NCI-H2196 (cell line): ENCODE measurements at regions not wholly inside any gene's neighbourhood (a gene's known extent, or its start where the extent isn't known, plus 50 kb on each side); places are given as distances from the start of the nearest gene placed in this dataset.
"Not testable (repeated sequence)": the region's sequence is repeated elsewhere in the genome, so short reads cannot be mapped to it uniquely, and the experiment has no call there.

Source experiments
- DNase-seq: peaks from one replicate; lab custom pipeline; 2025; ENCODE audit not compliant: unreplicated experiment; lab: John Stamatoyannopoulos, UW

DNA sequence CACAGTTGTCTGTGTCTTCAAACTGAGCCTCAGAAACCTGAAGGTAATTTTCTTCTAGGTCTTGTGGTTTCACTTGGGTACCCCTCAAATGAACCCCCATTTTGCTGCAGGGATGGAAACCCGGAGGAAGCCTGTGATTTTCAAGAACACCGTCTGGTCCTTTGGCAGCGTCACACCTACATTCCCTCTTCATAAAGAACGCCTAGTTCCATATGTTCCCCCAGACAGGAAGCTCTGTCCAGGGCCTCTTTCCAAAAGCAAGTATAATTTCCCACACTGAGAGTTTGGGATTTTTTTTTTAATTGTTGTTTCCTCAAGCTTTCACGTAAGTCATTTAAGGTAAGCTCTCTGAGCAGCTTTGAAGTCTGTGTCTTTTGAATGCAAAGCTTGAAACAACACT lies 515.0 kb downstream of the TMEM114 start:
- no peak for DNase-seq

DNA sequence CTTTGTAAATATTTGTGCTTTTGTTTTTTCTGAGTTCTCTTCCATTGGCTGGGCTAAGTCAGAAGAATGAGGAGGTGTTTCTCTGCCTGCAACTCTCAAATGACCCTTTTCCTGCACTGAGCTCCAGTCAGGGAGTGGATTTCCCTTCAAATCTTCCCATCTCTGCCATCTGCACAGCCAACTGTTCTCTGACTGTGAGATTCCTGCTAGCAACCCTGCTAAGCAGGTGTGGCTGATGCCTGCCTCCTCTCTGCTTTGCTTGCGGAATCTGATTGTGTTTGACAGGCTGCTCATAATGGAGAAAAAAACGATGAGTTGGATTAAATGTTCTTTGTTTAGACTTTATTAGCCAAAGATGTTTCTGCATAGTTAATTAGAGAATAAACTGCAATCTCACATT lies 519.8 kb downstream of the TMEM114 start:
- DNase-seq: no peak

DNA sequence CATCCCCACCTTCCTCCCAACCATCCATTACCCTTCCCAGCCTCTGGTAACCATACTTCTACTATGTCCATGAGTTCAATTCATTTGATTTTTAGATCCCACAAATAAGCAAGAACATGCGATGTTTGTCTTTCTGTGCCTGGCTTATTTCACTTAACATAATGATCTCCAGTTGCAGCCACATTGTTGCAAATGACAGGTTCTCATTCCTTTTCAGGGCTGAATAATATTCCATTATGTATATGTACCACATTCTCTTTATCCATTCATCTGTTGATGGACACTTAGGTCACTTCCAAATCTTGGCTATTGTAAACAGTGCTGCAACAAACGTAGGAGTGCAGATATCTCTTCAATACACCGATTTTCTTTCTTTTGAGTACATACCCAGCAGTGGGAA lies 522.1 kb downstream of the TMEM114 start:
- DNase-seq: not testable (repeated sequence)

DNA sequence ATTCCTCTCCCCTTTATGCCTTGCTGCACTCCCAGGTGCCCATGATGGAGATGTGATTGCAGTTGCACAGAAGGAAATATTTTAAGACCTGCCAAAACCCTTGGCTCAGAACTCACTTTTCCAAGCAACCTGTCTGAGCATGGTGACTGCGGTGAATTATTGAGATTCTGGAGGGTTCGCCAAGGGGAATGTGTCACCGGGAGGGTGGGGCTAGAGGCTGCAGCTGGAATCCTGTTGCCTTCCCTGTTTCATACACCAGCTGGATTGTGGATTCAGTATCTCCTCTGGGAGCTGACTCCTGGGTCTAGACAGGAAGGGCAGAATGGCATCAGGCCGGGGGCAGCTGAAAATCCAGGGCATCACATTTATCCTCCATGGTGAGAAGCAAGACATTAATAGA lies 527.2 kb downstream of the TMEM114 start:
- no peak for DNase-seq

DNA sequence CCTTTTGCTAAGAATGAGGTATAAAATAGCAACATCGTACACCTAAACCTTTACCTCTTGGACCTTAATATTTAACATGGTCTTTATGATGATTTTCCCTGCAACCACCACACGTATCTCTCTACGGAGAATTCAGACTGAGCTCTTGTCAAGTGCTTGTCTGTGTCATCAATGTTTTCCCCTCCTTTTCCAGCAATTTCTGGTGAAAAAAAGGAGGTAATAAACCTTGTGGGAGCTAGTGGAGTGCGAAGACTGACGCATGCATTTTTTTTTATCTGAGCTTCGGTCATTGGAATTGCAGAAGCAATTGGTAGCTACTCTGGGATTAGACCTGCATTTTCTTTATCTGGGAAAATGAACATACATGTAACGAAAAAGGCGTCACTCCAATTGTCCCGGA lies 527.6 kb downstream of the TMEM114 start:
- DNase-seq: no peak

DNA sequence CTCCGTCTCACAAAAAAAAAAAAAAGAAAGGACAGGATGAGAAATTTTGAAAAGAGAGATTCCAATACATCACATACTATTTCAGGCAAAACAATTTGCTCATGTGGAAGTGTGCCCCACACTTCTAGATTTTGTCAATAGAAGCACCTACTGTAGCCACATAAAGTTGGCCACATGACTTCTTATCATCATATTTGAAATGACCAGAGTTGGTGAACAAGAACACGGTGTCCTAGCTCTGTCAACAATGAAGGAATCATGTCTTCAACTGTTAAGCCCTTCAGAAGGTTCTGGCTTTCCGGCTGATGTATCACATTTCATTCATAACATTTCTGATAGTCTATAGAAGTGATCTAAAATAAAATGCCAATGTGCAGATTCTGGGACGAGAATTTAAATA lies 534.5 kb downstream of the TMEM114 start:
- DNase-seq: no peak

DNA sequence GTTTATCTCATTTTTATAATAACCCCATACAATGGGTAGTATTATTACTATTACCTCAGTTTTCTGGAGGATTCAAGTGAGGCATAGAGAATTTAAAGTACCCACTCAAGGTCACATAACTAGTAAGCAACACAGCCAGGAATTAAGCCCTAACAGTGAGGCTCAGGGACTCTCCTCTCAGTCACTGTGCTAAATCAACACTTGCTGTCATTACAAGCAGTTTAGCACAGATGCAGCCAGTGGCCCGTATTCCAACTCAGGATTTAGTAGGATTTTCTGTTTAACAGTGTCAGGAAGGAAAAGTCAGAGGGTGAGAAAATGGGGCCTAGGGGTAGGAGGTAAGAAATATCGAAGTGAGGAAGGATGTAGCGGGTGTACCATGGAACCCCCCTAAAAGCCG lies 536.9 kb downstream of the TMEM114 start:
- DNase-seq: no peak

DNA sequence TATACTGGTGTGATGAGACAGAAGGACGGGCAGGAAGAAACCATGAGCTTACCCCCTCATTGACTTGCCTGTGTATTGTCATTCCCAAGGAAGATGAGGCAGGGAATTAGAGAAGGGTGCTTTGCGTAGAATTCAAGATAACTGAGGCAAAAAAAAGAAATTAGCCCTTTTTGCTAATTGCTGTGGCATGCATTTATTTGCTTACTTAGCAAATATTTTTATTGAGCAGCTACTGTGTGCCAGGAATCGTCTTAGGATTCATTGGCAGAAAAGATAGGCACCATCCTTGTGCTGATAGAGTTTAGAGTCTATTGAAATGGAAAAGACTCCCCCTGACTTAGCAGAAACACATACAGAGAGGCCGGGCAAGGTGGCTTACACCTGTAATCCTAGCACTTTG lies 541.9 kb downstream of the TMEM114 start:
- DNase-seq: no peak

DNA sequence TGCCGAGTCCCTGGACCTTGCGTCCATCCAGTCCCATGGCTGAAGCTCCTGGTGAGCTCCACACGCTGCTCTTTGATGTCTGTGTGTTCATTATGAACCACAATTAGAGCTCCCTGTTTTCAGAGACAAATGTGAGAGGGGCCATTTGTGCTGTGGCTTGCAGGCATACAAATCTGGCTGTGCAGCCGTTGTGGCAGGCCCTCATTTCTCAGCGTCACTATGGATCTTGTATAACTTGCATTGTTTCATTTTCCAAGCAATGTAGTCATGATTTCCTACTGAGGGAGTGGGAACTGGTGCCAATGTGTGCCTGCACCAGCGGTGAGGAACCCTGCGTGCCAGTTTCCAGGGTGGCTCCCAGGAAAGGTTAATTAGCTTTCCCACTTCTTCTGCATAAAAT lies 542.6 kb downstream of the TMEM114 start:
- DNase-seq: no peak

DNA sequence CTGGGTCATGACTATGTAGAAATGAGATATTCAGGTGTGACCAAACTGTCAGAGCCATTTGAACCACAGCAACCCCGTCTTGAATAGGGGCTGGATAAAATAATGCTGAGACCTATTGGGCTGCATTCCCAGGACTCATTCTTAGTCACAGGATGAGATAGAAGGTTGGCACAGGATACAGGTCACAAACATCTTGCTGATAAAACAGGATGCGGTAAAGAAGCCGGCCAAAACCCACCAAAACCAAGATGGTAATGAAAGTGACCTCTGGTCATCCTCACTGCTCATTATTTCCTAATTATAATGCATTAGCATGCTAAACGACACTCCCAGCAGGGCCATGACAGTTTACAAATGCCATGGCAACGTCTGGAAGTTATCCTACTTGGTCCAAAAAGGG lies 545.5 kb downstream of the TMEM114 start:
- no peak for DNase-seq

DNA sequence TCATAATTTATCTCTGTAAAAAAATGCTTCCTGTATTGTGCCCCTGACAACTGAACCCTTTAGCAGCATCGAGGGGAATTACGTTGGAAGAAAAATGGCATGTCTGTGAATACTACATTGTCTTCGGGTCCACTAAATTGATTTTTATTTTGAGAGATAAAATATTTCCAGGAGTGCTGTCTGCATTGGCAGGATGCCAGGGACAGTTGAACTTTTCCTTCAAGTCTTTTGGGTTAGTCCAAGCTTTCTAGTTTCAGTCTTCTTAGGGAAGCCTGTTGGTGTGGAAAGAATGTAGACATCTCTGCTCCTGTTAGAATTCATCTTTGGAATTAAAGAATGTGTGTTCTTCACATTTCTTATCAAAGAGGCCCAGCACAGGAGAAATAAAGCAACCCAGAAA lies 557.9 kb downstream of the TMEM114 start:
- no peak for DNase-seq

DNA sequence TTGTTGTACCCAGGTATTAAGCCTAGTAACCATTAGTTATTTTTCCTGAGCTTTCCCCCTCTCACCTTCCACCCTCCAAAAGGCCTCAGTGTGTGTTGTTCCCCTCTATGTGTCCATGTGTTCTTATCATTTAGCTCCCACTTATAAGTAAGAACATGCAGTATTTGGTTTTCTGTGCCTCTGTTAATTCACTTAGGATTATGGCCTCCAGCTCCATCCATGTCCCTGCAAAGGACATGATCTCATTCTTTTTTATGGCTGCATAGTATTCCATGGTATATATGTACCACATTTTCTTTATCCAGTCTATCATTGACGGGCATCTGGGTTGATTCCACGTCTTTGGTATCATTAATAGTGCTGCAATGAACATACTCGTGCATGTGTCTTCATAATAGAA lies 560.3 kb downstream of the TMEM114 start:
- DNase-seq: not testable (repeated sequence)

DNA sequence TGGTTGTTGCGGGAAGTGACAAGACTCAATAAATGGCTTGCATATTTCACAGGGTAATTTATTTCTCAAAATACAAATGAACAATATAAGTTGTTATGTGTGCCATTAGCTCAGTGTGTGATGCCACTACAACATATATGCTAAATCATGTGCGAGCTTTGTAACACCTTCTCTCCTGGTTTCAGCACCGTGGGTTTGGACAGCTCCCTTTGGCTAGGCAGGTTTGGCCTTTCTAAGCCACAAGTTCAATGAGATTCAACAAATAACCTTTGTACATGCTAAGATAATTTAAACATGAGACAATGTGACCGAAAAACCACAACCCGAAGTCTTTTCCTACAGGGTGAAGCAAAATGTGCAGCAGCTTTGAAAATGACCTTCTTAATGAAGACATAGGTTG lies 563.9 kb downstream of the TMEM114 start:
- DNase-seq: no peak

DNA sequence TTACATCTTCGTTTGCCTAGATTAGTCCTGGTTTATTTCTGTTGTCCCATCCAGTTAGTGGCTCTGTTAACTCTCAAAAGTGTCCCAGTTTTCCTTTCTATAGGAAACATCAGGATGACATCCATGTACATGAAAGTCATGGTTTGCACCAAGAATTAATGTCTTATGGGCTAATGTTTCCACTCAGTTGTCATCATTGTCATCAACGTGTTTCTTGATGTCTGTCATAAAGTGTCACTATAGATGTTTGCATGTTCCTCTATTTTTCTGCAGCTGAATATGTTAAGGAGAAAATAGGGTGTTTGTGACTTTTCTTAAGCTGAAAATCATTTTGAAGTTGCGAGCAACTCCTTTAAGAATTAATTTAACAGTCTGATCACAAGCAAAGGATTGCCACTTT lies 567.0 kb downstream of the TMEM114 start:
- no peak for DNase-seq

DNA sequence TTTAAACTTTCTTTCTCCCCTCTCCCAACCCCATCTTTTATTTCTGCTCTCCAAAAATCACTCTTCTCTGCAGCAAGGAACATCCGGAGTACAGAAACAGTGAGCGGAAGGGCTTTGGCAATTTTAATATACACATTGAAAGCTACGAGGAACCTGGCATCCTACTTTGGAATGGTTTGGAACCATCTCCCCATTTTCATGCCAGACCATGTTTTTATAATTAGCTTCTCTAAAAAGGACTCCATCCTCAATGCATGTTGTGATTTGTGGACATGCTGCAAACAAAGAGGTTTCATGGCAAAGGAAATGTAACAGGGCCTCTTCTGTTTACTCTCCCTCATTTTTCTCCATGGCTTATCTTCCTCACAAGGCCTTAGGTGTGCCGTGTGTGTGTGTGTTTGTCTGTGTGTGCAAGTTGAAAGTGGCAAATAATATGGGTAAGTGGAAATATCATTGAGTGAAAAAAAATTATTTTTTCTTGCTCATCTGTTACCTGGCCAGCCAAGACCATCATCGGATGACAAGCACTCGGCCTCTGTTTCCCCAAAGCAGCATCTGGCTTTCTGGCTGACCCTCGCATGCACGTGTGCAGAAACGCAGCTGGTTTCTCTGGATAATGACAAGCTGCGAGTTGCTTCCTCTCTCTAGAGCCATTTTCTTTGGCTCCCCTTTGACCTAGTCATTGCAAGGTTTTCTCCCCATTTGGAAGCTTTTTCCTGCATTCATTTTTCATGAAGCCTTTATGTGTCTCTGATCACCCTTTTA lies 585.0 kb downstream of the TMEM114 start:
- no peak for DNase-seq

DNA sequence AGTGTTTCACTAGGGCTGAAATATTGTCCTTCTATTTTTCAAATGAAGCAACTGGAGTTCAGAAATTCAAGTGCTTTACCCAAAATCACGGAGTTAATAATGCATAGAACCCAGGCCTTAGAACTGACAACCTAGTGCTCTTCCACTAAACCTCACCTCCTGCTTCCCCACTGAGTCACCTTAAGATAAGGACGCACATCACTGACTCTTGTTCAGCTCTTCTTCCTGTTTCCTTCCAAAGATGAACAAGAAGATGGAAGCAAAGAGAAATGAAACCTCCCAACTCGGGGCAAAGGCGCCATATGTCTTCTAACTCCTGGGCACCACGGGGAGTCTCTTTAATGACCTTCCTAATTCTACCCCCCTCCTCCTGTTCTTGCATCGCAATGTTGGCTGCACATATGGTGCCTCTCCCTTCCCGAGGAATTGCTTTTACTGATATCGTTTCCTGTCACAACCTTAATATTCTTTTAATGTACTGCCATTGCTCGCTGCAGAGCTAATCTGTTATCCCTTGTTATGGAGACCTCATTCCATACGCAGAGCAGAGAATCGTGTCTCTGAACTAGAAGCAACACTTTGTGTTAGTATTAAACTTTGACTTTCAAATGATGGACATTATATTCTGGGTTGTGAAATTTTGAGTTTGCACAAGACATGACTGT lies 591.4 kb downstream of the TMEM114 start:
- DNase-seq: no peak

DNA sequence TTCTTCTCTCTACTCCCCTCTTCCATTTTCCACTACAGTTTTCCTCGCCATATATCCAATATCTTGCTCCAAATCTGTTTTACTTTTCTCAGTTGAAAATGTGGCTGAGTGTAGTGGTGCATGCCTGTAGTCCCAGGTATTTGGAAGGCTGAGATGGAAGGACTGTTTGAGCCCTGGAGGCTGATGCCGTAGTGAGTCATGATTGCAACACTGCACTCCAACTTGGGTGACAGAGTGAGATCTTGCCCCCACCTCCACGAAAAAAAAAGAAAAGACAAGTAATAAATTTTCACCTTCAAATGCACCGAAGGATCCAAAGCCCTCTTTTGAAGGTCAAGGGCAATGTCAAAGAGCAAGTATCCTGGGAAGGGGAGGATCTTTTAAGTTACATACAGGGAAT lies 592.3 kb downstream of the TMEM114 start:
- DNase-seq: no peak

DNA sequence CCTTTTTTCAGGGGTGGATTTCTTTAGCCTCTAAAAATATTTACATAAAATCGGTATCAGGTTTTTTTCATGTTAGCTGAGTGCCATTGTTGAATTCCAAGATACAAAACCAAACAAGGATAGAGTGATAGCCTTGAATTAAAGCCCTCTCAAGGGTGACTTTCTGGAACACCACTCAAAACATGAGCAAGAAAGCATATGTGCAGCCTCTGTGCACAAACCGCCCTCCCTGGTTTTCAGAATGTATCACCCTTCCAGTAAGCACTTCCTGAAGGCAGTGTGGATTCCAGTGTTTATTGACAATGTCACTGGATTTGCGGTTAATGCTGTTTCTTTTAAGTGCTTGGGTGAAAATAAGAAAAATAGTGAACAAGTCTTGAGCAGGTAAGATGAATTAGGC lies 597.7 kb downstream of the TMEM114 start:
- no peak for DNase-seq

DNA sequence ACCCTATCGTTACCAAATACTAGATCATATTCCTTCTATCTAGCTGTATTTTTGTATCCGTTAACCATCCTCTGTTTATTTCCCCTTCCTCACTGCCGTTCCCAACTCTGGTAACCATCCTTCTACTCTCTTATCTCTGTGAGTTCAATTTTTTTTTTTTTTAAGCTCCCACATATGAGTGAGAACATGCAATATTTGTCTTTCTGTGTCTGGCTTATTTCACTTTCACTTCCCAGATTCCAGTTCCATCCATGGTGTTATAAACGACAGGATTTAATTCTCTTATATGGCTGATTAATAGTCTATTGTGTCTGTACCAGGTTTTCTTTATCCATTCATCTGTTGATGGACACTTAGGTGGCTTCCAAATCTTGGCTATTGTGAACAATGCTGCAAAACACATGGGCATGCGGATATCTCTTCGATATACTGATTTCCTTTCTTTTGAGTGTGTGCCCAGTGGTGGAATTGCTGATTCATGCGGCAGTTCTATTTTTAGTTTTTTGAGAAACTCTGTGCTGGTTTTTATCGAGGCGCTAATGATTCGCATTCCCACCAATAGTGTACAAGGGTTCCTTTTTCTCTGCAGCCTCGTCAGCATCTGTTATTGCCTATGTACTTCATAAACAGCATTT lies 599.6 kb downstream of the TMEM114 start:
- DNase-seq: no peak

DNA sequence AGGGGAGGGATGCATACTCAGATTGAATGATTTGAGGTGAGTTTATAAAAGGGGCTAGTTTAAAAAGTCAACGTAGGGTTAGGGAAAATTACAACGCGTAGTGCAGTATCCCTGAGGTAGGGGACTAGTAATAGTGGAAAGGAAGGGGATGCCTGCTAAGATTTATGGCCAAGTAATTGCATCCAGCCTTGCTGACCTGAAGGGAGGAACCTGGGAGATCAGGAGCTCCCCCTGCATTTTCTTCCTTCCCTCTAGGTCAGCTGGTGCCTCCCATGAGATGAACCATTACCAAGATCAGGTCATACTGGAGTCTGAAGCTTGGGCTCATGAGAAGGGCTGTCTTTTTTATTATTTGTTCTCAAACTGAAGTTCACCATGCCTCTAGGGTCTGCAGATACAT lies 606.6 kb downstream of the TMEM114 start:
- no peak for DNase-seq

DNA sequence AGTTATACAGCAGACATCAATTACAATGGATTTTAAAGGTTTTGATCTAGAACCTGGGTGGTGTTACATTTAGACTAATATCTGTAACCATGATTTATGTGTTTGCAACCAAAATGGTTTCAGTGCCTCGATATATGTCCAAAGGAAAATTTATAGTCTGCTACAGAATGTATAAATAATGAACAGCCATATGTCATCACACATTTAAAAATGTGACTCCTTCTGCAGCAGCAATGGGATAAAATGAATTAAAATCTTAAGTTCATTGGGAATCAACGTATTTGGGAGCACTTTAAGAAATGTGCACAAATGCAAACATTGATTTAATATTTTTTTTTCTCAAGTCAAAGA lies 610.2 kb downstream of the TMEM114 start:
- DNase-seq: no peak

DNA sequence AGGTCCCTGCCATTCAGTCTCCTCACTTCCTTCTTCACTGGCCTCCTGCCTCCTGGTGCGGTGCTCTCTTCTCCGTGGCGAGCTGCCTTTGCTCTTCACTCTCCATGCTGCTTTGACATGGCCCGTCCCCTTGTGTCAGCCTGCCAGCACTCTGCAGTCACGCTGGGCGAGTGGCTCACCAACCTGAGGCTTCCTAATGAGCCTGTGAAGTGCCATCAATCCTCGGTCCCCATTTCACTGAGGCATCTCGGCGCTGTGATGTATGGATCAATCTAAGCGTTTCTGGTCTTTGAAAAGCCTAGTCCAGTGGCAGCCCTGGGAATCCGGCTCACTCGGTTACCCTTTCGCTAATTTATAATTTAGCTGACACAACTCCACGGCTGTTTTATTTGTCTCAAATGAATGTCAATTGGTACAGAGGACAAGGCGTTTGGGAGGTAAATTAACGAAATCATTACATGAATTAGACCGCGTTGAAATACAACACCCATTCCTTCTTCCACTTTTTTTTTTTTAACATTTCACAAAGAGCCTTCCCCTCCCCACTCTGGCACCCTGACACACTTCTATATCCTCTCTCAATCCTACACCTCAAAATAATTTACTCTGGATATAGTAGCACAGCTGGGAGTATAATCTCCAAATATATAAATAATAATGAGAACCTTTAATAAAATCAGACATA lies 610.7 kb downstream of the TMEM114 start:
- DNase-seq: no peak
